Omental fat pad (tissue), 3 donors: ENCODE measurements at regions not wholly inside any gene's neighbourhood (a gene's known extent, or its start where the extent isn't known, plus 50 kb on each side); places are given as distances from the start of the nearest gene placed in this dataset.
A peak's percentile ranks its signal among the peaks of the same experiment; 100 is the strongest.

ENCODE experiments used
- ATAC-seq: fragments of 150-250 bp; one replicate; pipeline ENCODE4 v1.9.1; 2016; ENCODE audit warnings: mild to moderate bottlenecking, moderate library complexity; ENCODE audit not compliant: low FRiP score
- DNase-seq: peaks from one replicate; pipeline ENCODE4 v3.0.0-alpha.2; 2019; ENCODE audit warnings: low spot score
- TF ChIP-seq, protein P1 (sequence below), 3 donors: fragments of 450-650 bp; IDR thresholded peaks; one replicate each; pipeline ENCODE4 v1.5.1; 2016 to 2017; ENCODE audit warnings: antibody characterized with exemption in 3 of 3, mild to moderate bottlenecking in 3 of 3, moderate library complexity in 2 of 3

DNA sequence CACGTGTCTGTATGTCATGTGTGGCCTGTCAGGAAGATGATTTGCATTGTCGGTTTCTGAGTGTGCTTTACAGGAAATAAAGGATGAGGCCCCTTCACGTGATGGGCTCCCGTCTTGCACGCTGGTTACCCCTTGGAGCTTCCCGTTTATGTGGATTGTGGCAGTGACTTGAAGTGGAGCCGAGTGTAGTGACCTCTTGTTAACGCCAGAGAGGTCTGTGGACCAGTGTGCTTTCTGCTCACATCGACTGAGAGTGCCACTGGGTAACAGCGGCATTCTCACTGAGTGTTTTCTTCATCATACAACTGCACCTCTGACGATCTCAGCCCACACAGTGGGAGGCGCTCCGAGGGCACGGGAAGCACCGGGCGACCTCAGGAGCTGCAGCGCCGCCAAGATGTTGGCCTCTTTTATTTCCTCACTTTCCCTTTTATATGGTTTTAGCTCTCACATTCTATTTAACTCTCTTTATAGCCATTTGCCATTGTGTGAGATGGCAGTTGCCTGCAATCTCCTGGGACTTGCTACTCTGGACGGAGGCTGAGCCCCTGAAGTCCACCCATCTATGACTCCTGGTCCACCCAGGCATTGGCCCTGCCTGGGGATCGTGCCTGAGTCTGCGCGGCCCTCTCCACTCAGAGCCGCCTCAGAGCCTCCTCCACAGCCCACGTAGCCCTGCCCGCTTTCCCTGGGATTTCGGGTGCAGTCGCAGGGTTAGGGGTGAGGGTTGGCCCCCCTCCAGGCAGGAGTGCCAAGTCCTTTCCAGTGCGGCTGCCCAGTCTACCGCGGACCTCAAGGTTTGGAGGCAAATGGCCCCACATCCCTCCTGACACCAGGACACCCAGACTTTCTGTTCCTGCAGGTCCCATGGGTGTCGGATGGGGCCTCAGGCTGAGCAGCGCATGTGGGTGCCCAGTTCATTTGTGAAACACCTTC lies 238.9 kb downstream of the ERMARD start:
- ATAC-seq (peak; percentile 25), DNase-seq (no peak)
- TF ChIP-seq, protein P1, sequence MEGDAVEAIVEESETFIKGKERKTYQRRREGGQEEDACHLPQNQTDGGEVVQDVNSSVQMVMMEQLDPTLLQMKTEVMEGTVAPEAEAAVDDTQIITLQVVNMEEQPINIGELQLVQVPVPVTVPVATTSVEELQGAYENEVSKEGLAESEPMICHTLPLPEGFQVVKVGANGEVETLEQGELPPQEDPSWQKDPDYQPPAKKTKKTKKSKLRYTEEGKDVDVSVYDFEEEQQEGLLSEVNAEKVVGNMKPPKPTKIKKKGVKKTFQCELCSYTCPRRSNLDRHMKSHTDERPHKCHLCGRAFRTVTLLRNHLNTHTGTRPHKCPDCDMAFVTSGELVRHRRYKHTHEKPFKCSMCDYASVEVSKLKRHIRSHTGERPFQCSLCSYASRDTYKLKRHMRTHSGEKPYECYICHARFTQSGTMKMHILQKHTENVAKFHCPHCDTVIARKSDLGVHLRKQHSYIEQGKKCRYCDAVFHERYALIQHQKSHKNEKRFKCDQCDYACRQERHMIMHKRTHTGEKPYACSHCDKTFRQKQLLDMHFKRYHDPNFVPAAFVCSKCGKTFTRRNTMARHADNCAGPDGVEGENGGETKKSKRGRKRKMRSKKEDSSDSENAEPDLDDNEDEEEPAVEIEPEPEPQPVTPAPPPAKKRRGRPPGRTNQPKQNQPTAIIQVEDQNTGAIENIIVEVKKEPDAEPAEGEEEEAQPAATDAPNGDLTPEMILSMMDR (IDR thresholded peaks at IDR 0.05), result no peak

DNA sequence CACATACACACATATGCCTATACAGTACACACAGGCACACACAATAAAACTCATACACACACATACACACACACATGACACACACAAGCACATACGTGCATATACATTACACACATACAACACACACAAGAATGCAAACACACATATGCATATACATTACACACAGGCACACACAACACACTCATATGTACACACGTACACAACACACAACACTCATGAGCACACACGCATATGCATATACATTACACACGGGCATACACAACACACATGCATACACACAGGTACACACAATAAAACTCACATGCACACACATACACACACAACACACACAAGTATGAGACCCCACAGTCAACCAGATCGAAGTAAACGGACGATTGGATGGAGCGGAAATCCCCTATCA lies 238.2 kb downstream of the ERMARD start:
- TF ChIP-seq, protein P1 (IDR thresholded peaks at IDR 0.05), result no peak
- DNase-seq (no peak), ATAC-seq (no peak)

DNA sequence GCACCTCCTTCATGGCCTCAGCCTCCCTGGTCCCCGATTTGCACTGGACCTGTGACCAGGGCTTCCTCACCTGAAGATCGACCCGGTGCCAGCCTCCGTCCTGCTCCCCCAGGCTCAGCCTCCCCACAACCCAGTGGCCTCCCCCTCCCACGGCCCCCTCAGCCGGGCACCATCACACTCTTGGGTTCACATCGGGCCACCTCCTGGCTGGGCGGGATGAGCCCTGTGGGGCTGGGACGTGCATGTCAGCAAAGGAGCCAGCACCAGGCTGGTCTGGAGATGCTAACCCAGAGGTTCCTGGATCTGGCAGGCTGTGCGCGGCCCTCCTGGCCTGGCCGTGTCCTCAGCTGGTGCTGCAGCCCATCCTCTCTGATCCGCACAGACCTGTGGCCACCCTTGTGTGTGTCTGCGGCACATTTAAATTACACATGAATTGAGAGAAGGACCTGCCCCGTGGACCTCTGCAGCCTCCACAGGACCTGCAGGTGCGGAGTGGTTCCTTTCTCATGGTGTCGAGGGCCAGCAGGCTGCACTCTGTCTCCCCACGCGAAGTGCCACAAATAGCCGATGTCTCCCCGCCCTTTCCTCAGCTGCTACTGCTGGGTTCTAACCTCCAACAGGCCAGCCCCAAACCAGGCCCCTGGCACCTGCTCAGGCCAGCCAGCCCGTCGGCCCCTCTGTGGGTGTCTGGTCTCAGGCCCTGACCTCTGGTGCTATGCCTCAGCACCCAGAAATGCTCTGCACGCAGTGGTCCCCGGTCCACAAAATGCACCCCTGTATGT lies 237.5 kb downstream of the ERMARD start:
- ATAC-seq (no peak), DNase-seq (no peak)
- TF ChIP-seq, protein P1 (IDR thresholded peaks at IDR 0.05), result no peak

DNA sequence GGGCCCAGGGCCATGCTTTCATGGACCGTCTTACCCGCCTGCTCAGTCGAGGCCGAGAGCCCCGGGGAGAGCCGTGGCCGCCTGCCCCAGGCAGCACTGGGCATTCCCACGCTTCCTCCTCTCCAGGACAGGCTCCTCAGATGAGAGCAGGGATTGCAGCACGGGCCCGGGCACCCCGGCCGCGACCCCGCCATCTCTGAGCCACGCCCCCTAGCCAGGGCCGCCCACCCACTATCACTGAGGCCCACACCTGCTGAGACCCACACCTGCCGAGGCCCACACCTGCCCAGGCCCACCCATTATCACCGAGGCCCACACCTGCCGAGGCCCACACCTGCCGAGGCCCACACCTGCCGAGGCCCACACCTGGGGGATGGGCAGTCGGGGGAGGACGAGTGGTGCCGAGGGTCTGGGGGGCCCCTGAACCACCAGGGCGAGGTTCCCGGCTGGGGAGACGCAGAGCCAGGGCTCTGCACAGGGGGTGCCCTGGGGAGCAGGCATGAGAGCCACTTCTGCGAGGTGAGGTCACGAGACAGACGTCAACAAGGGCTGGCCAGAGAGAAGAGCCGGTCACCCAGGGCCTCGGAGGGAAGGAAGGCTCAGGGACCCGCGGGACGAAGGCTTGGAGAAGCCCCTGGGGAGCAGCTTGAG lies 235.6 kb downstream of the ERMARD start:
- TF ChIP-seq, protein P1 (IDR thresholded peaks at IDR 0.05), result no peak
- ATAC-seq (no peak), DNase-seq (no peak)

DNA sequence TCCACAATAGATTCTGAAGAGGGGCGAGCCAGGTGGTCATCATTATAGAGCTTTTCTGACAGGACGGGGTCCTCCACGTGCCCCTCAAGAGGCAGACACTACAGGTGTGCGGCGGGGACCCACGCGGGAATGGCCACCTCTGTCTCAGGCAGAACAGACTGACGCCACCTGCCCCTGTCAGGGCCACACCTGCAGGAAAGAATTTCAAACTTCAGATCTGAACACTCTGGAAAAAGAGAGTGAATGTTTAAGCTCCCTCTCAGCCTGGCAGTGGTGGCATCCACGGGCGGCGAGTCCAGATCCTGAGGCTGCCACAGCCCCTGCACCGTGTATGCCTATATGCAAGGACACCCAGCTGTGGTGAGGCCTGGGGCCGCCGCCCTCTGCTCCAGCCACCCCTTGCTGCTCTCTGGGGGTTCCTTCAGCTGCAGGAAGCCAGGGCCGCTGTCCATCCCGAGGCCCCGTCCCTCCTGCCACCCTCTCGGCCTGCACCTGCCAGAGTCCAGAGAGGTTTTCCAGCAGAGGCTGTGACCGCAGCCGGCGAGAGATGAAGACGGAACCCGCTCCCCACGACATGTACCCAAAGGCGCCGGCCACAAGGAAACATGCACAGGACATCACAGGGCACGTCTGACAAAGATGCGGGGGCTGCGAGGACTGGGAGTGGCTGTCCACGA lies 234.9 kb downstream of the ERMARD start:
- DNase-seq, result no peak
- TF ChIP-seq, protein P1 (IDR thresholded peaks at IDR 0.05), result no peak

DNA sequence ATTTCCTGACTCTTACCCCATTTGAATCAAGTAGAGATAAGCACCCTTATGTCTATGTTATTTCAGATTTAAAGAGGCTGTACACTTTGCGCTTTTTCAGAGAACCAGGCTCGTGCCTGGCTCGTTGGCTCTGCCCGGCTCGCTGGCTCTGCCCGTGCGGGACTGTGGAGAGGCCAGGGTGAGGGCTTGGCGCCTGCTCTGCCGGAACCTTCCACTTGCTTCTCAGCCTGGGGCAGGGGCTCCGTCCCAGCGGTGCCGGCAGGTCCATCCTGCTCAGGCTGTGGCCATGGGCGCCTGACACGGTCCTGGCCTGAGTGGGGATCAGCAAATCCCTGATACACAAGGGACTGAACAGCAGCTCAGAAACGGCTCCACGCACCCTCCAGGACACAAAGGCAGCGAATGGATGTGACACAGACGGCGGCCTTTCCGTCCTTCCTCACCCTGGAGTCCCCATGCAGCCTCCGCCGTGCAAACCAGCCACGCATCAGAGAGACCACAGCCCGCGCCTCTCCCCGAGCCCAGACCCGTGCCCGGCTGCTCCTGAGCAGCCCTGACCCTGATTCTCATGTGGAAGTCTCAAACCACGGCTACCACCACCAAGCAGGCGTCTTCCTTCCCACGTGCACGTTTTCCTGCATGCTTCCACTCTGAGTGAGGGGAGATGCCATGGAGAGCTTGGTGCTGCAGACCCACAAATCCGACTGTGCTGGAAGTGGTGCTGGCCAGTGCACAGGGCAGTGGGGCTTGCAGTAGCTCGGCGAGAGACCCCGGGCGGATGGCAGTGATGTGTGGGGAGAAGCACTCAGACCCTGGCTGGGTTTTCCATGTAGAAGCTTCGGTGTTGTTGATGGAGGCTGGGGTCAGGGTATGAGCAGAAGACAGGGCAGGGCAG lies 233.9 kb downstream of the ERMARD start:
- DNase-seq (no peak), ATAC-seq (no peak)
- TF ChIP-seq, protein P1 (IDR thresholded peaks at IDR 0.05), result no peak

More for the DNA sequence above, 234.9 kb downstream of the ERMARD start:
- ATAC-seq, result no peak
